GM18505 (cell line): ENCODE measurements at regions not wholly inside any gene's neighbourhood (a gene's known extent, or its start where the extent isn't known, plus 50 kb on each side); places are given as distances from the start of the nearest gene placed in this dataset.

Experiments used
- ATAC-seq: cut with Tn5 transposase; IDR thresholded peaks from one replicate; pipeline ENCODE4 v1.9.1; 2021; ENCODE audit not compliant: unreplicated experiment
- POLR2A ChIP-seq: IDR thresholded peaks from 4 replicates; pipeline ENCODE4 v1.6.1; 2011; ENCODE audit warnings: borderline replicate concordance; ENCODE audit not compliant: insufficient read depth, insufficient read length; ENCODE audit errors: extremely low read depth

GRCh38 chr11:107151158-107151557 is 132.9 kb upstream of the GUCY1A2 start:
- no peak for TF ChIP-seq POLR2A
- ATAC-seq: no peak

DNA sequence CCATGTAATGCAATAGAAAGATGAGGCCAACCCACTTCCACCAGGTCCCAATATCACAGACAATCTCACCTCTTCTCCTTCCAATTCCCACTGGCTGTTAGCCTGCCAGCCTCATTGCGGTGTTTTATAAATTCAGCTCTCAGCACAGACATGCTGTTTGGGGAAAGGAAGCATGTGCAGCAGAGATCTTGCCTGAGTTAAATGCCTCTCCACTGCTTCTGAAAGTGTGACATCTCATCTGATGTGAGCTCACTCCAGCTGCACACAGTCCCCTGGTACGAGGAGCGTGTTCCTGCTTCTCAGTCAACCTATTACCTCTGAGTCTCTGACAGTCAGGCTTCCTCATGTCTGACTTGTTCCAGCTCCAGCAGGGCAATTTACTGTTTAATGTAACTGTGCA is 122.7 kb upstream of the GUCY1A2 start:
- ATAC-seq: no peak
- TF ChIP-seq POLR2A: no peak

GRCh38 chr11:107139396-107139795 is 121.1 kb upstream of the GUCY1A2 start:
- no peak for ATAC-seq
- no peak for TF ChIP-seq POLR2A

DNA sequence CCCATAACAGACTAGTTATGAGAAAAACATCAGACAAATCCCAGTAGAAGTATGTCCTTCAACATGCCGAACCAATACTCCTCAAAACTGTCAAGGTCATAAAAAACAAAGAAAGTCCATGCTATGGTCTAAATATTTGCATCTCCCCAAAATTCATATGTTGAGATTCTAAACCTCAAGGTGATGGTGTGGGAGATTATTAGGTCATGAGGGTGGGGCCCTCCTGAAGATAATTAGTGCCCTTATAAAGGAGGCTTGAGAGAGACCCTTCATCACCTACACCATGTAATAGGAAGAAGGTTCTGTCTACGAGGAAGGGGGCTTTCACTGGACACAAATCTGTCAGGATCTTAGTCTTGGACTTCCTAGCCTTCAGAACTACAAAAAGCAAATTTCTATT is 118.6 kb upstream of the GUCY1A2 start:
- TF ChIP-seq POLR2A: no peak
- ATAC-seq: no peak

- ATAC-seq: no peak
- TF ChIP-seq POLR2A: no peak
Observed at GRCh38 chr11:107131756-107132155, 113.5 kb upstream of the GUCY1A2 start.

DNA sequence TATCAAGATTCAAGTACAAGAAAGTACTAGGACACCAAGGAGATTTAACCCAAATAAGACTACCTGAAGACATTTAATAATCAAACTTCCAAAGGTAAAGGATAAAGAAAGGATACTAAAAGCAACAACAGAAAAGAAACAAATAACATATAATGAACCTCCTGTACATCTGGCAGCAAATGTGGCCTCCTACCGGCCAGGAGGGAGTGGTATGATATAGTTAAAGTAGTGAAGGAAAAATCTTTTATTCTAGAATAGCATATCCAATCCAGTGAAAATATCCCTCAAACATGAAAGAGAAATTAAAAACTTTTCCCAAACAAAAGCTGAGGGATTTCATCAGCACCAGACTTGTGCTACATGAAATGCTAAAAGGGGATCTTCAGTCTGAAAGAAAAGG is 104.7 kb upstream of the GUCY1A2 start:
- no peak for ATAC-seq
- no peak for TF ChIP-seq POLR2A

- no peak for ATAC-seq
- no peak for TF ChIP-seq POLR2A
Observed at GRCh38 chr11:107118025-107118720, 99.9 kb upstream of the GUCY1A2 start.

DNA sequence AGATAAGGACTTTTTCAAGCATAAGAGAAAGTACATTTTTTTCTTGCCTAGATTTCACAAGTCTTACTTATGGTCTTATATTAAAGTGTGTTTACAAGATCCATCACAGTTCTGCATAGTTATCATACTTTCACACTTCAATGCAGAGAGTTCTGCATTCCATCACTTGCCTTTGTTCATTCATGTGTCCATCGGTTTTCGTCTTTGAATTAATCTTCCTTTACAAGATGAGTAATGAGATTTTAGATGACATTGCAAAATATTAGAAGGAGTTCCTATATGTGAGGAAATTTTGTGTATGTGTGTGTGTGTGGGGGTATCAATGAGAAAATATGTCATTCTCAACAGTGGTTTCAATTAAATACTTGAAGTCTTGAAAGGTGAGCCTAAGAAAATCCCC is 98.1 kb upstream of the GUCY1A2 start:
- ATAC-seq: no peak
- TF ChIP-seq POLR2A: no peak

GRCh38 chr11:107102692-107103477 is 84.6 kb upstream of the GUCY1A2 start:
- TF ChIP-seq POLR2A: no peak
- ATAC-seq: no peak

DNA sequence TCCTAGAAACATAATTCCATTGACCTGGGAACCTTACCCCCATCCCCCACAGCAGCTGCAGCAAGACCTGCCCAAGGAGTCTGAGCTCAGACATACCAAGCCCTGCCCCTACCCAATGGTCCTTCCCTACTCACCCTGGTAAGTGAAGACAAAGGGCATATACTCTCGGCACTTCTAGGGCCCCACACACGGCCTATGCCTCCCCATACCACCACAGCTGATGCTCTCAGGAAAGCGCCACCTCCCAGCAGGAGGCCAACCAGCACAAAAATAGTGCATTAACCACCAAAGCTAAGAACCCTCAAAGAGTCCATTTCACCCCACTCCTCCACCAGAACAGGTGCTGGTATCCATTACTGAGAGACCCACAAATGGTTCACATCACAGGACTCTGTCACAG is 74.4 kb upstream of the GUCY1A2 start:
- ATAC-seq: no peak
- no peak for TF ChIP-seq POLR2A

- ATAC-seq: no peak
- TF ChIP-seq POLR2A: no peak
Observed at GRCh38 chr11:107078375-107078774, 60.1 kb upstream of the GUCY1A2 start.

- TF ChIP-seq POLR2A: no peak
- no peak for ATAC-seq
Observed at GRCh38 chr11:107076832-107077231, 58.6 kb upstream of the GUCY1A2 start.

GRCh38 chr11:107071129-107071528 is 52.9 kb upstream of the GUCY1A2 start:
- no peak for ATAC-seq
- no peak for TF ChIP-seq POLR2A
